Vagina (tissue), 2 donors: ENCODE measurements at regions not wholly inside any gene's neighbourhood (a gene's known extent, or its start where the extent isn't known, plus 50 kb on each side); places are given as distances from the start of the nearest gene placed in this dataset.

ENCODE experiments used
- CTCF ChIP-seq, 3 experiments: fragments of 450-650 bp in 2 of 3; fragments of 200-600 bp in 1 of 3; sonication (generic) in 1 of 3; IDR thresholded peaks; one replicate each; pipeline ENCODE4 v1.5.1; 2017 to 2019; ENCODE audit warnings: antibody characterized with exemption in 3 of 3, mild to moderate bottlenecking in 2 of 3, moderate library complexity in 2 of 3
- POLR2A ChIP-seq, 2 donors: fragments of 450-650 bp; IDR thresholded peaks; one replicate each; pipeline ENCODE4 v1.6.1; 2017; ENCODE audit warnings: antibody characterized with exemption in 2 of 2, mild to moderate bottlenecking in 2 of 2, moderate library complexity in 2 of 2
- POLR2AphosphoS5 ChIP-seq, 2 donors: sonication (generic); formaldehyde crosslinking; IDR thresholded peaks; one replicate each; pipeline ENCODE4 v1.9.0; 2017; ENCODE audit warnings: antibody characterized with exemption in 2 of 2, mild to moderate bottlenecking in 2 of 2, low read depth in 1 of 2; ENCODE audit not compliant: insufficient read depth in 1 of 2

GRCh38 chr11:110972640-110973039 lies 260.4 kb upstream of the ARHGAP20 start:
- no peak for TF ChIP-seq CTCF (IDR thresholded peaks at IDR 0.05)
- no peak for TF ChIP-seq POLR2AphosphoS5 (IDR thresholded peaks at IDR 0.05; ENCODE audit: insufficient read depth in 1 of 2, low read depth in 1 of 2)
- TF ChIP-seq POLR2A (IDR thresholded peaks at IDR 0.05) = no peak
